Fibroblast of peridontal ligament (primary cell): ENCODE measurements at regions not wholly inside any gene's neighbourhood (a gene's known extent, or its start where the extent isn't known, plus 50 kb on each side); places are given as distances from the start of the nearest gene placed in this dataset.

Experiments
- DNase-seq: peaks from one replicate; pipeline ENCODE4 v3.0.0-alpha.2; 2010; ENCODE audit errors: extremely low read depth

- no peak for DNase-seq
These were observed 51.3 kb upstream of the PFKP start for GRCh38 chr10:3016016-3016415.

- DNase-seq, result no peak
These were observed 52.4 kb upstream of the PFKP start for GRCh38 chr10:3014968-3015367.

- no peak for DNase-seq
These were observed 55.1 kb upstream of the PFKP start for GRCh38 chr10:3012223-3012622.

GRCh38 chr10:3010816-3011460, 56.4 kb upstream of the PFKP start:
- no peak for DNase-seq

GRCh38 chr10:3010334-3010733, 57.0 kb upstream of the PFKP start:
- no peak for DNase-seq

GRCh38 chr10:3009341-3009740, 58.0 kb upstream of the PFKP start:
- DNase-seq, result no peak

- DNase-seq, result peak; percentile 24
These were observed 58.7 kb upstream of the PFKP start for GRCh38 chr10:3008518-3009195.

GRCh38 chr10:3006607-3007006, 60.7 kb upstream of the PFKP start:
- no peak for DNase-seq

- DNase-seq, result no peak
These were observed 61.3 kb upstream of the PFKP start for GRCh38 chr10:3006093-3006492.

GRCh38 chr10:3002304-3002703, 65.0 kb upstream of the PFKP start:
- no peak for DNase-seq

- no peak for DNase-seq
These were observed 67.3 kb upstream of the PFKP start for GRCh38 chr10:3000048-3000447.

- DNase-seq, result peak; percentile 89
These were observed 73.0 kb upstream of the PFKP start for GRCh38 chr10:2994221-2994961.

- no peak for DNase-seq
These were observed 73.7 kb upstream of the PFKP start for GRCh38 chr10:2993636-2994035.

GRCh38 chr10:2992401-2993198, 74.7 kb upstream of the PFKP start:
- no peak for DNase-seq

- no peak for DNase-seq
These were observed 76.6 kb upstream of the PFKP start for GRCh38 chr10:2990764-2991163.

- no peak for DNase-seq
These were observed 77.9 kb upstream of the PFKP start for GRCh38 chr10:2989292-2989947.

GRCh38 chr10:2987185-2987768, 80.1 kb upstream of the PFKP start:
- DNase-seq, result no peak

GRCh38 chr10:2986391-2986801, 81.0 kb upstream of the PFKP start:
- DNase-seq, result no peak

- DNase-seq, result no peak
These were observed 81.6 kb upstream of the PFKP start for GRCh38 chr10:2985729-2986232.

GRCh38 chr10:2984682-2985081, 82.7 kb upstream of the PFKP start:
- no peak for DNase-seq

GRCh38 chr10:2982146-2982545, 85.2 kb upstream of the PFKP start:
- DNase-seq, result no peak
